ENCODE measurements at regions not wholly inside any gene's neighbourhood (a gene's known extent, or its start where the extent isn't known, plus 50 kb on each side); places are given as distances from the start of the nearest gene placed in this dataset.

GRCh38 chr3:150170852-150171520, 200.3 kb upstream of the PFN2 start:
- H3K27me3 ChIP-seq (ENCODE audit: control insufficient read depth in 2 of 2, insufficient read depth in 2 of 2, low read length in 2 of 2) = peaks cover 0 to 6% of the 10 kb centered on the region in 2 experiments; a peak in 1 of 5 replicates
- peaks cover 0 to 14% of the 10 kb centered on the region in 2 experiments; a peak in 3 of 5 replicates for H3K4me1 ChIP-seq (replicated peaks in 1 of 2; ENCODE audit: control insufficient read depth in 2 of 2, insufficient read depth in 2 of 2, low read length in 2 of 2)
- 26% methylated on average over 6 of the region's 6 CpGs for WGBS (ENCODE audit: insufficient coverage, low coverage, missing lambda C conversion rate)
- no peaks in the 10 kb centered on the region for H4K20me1 ChIP-seq (replicated peaks; ENCODE audit: control insufficient read depth, insufficient read depth, low read length)
- H3K27ac ChIP-seq (ENCODE audit: extremely low read depth, low read depth, low read length) = no peak overlapping the region
- H3K9me1 ChIP-seq (ENCODE audit: control insufficient read depth, insufficient read depth, low read length) = no peaks in the 10 kb centered on the region
- FAIRE-seq (no peak), ATAC-seq (no peak), DNase-seq (ENCODE audit: extremely low read depth in 1 of 4, low spot score in 3 of 4) (no peak)
- H2AFZ ChIP-seq (ENCODE audit: low read depth, low read length) = no peak overlapping the region
- in situ Hi-C loops (cut with MboI) (no loop called here), intact Hi-C loops (cut with micrococcal nuclease) (no loop called here)
- no TSS peak for BruUV-seq (replicated peaks)
- no peaks in the 10 kb centered on the region for H3K36me3 ChIP-seq (ENCODE audit: control insufficient read depth, insufficient read depth, low read length)
- ChIA-PET POLR2A (interaction anchor here (1.0 kb wide), 1 partner anchor 29 kb away, joined by 3 read pairs; no protein-coding TSS in a partner anchor), CTCF (ENCODE audit: low intra/inter-chr PET ratio) (no interaction called here)
- no peaks in the 10 kb centered on the region; the same call in 1 of the 2 replicates for H3K9me3 ChIP-seq (replicated peaks; ENCODE audit: control insufficient read depth, insufficient read depth, low read depth, low read length)
- no peaks in the 10 kb centered on the region for H3K79me2 ChIP-seq (ENCODE audit: control insufficient read depth, insufficient read depth, low read length)
- H3K9ac ChIP-seq (ENCODE audit: insufficient read depth in 1 of 2, low read depth in 2 of 2, low read length in 2 of 2) = no peak overlapping the region
- H3K4me2 ChIP-seq (ENCODE audit: insufficient read depth, low read length) = no peak overlapping the region
- H3K4me3 ChIP-seq = no peak overlapping the region
- no peak for TF ChIP-seq BMI1 (IDR thresholded peaks at IDR 0.05; ENCODE audit: low read length)
- no peak for TF ChIP-seq SMAD3 (CRISPR knock-in tag; conservative IDR thresholded peaks at IDR 0.05)
- no peak for TF ChIP-seq DNMT1 (IDR thresholded peaks at IDR 0.05)
- TF ChIP-seq RERE (CRISPR knock-in tag; IDR thresholded peaks at IDR 0.05; ENCODE audit: borderline replicate concordance) = no peak
- TF ChIP-seq FOXJ2 (tag; IDR thresholded peaks at IDR 0.05) = no peak
- TF ChIP-seq CTCFL (IDR thresholded peaks at IDR 0.05; ENCODE audit: borderline replicate concordance, insufficient read depth, low read depth, low read length, poor library complexity, severe bottlenecking) = no peak
- no peak for TF ChIP-seq ZNF212 (CRISPR knock-in tag; IDR thresholded peaks at IDR 0.05)
- no peak for TF ChIP-seq ZNF354B (CRISPR knock-in tag; IDR thresholded peaks at IDR 0.05)
- TF ChIP-seq IRF9 (tag; IDR thresholded peaks at IDR 0.05) = no peak
- TF ChIP-seq NFIC (IDR thresholded peaks at IDR 0.05) = no peak
- TF ChIP-seq E2F5 (CRISPR knock-in tag; IDR thresholded peaks at IDR 0.05) = no peak
- no peak for TF ChIP-seq ZNF24 (IDR thresholded peaks at IDR 0.05)
- no peak for TF ChIP-seq KLF1 (tag; IDR thresholded peaks at IDR 0.05)
- TF ChIP-seq ZFX (CRISPR knock-in tag; IDR thresholded peaks at IDR 0.05) = no peak
